Testis (tissue), 2 donors: ENCODE measurements at regions not wholly inside any gene's neighbourhood (a gene's known extent, or its start where the extent isn't known, plus 50 kb on each side); places are given as distances from the start of the nearest gene placed in this dataset.

Experiments
- POLR2A ChIP-seq: fragments of 450-650 bp; IDR thresholded peaks from one replicate; pipeline ENCODE4 v1.6.1; 2017; ENCODE audit warnings: antibody characterized with exemption, mild to moderate bottlenecking, moderate library complexity
- TF ChIP-seq, protein P1 (sequence below), 3 experiments: fragments of 450-650 bp in 2 of 3; fragments of 200-600 bp in 1 of 3; sonication (generic) in 1 of 3; IDR thresholded peaks; one replicate each; pipeline ENCODE4 v1.5.1; 2016 to 2019; ENCODE audit warnings: antibody characterized with exemption in 3 of 3, mild to moderate bottlenecking in 2 of 3, moderate library complexity in 1 of 3

GRCh38 chr4:8727131-8727530 is 134.6 kb downstream of the CPZ start:
- TF ChIP-seq, protein P1, sequence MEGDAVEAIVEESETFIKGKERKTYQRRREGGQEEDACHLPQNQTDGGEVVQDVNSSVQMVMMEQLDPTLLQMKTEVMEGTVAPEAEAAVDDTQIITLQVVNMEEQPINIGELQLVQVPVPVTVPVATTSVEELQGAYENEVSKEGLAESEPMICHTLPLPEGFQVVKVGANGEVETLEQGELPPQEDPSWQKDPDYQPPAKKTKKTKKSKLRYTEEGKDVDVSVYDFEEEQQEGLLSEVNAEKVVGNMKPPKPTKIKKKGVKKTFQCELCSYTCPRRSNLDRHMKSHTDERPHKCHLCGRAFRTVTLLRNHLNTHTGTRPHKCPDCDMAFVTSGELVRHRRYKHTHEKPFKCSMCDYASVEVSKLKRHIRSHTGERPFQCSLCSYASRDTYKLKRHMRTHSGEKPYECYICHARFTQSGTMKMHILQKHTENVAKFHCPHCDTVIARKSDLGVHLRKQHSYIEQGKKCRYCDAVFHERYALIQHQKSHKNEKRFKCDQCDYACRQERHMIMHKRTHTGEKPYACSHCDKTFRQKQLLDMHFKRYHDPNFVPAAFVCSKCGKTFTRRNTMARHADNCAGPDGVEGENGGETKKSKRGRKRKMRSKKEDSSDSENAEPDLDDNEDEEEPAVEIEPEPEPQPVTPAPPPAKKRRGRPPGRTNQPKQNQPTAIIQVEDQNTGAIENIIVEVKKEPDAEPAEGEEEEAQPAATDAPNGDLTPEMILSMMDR (IDR thresholded peaks at IDR 0.05), result no peak
- no peak for TF ChIP-seq POLR2A
